ENCODE measurements at regions not wholly inside any gene's neighbourhood (a gene's known extent, or its start where the extent isn't known, plus 50 kb on each side); places are given as distances from the start of the nearest gene placed in this dataset.
"Not testable (repeated sequence)": the region's sequence is repeated elsewhere in the genome, so short reads cannot be mapped to it uniquely, and the experiment has no call there.

DNA sequence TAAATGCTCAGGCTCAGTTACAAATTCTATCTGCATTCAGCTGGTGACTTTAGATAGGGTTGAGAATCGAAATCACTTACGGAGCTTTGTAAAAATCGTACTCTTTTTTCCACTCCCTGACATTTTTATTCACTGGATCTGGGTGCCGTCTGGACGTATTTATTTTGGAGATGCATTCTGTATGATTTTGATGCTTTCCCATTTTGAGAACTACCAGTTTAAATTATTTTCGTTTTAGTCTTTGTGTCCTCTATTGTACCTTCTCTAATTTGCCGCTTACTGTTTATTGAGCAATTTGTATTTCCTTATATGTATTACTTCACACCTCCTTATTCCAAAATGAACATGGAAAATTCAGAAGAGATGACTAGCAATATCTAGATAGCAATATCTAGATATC lies 96.2 kb downstream of the FASLG start:
- no peak for DNase-seq

DNA sequence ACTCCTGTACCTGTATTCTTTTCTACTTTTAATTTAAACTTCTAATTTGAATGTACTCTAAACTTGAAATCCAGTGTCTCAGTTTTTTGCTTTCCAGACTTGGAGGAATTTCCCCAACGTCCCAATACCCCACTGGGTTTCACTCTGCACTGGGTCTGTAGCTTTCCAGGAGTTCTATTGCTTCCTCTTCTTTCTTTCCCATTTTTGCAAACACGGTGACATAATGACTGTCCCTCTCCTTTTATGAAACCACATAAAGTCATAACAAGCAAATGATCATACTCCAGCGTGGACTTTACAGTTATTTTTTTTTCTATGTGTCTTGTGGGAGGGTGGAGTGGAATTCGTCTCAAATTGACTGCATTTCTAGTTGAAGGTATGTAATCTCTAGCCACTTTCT lies 97.1 kb downstream of the FASLG start:
- DNase-seq: no peak

- no peak for DNase-seq
These were observed 99.4 kb downstream of the FASLG start for GRCh38 chr1:172758259-172758658.

DNA sequence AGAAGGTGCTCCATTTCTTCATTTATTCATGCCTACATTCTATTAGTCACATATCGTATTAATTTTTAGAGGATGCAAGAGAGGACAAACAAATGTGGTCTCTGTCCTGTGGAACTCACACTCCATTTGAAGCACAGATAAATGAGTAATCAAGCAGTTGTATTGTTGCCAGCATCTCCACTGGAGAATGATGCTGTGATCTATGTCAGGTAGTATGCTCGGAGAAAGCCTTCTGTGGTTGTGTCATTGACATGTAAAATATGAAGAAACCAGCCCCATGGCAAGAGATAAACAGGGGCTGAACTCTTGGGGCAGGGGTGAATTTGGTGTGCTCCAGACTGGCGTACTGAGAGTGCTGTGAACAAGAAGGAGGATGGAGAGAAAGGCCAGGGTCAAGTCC lies 101.2 kb downstream of the FASLG start:
- no peak for DNase-seq

DNA sequence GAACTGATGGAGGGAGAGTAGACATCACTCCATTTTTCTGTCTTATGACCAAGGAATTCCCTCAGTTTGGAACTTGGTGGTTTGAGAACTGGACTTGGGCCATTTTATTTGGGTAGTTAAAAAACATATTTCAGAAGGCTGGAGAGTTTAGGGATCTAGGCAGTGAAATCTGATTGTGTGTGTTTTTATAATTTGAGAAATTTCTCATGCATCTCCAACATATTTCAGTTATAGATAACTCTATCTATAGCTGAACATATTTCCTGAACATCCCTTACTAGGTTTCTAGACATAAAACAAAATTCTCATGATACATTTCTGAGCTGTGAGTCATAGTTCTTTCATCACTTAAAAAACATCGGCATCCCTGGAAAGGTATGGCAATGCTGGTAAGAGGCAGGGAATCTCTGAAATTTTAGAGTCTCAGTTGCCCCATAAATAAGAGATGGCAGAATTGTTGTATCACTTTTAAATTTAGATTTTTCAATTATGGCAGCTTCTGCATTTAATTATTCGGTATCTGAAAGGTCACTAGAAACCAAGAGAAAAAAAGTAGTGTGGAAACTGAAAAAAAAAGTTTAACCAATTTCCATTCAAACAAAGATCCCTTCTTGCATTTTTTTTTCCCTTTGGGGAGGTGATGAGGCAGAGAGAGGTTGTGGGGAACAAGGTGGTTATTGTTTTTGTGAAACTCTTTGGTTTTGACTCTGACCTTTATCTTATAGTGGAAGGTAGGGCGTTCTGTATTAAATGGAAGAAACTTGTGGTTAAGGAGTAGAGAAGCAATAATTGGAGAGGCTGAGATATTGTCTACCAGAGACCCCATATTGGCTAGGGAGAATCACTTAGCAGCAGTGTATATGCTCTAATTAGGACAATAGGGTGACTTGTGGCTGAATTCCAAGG lies 102.9 kb downstream of the FASLG start:
- DNase-seq: no peak

DNA sequence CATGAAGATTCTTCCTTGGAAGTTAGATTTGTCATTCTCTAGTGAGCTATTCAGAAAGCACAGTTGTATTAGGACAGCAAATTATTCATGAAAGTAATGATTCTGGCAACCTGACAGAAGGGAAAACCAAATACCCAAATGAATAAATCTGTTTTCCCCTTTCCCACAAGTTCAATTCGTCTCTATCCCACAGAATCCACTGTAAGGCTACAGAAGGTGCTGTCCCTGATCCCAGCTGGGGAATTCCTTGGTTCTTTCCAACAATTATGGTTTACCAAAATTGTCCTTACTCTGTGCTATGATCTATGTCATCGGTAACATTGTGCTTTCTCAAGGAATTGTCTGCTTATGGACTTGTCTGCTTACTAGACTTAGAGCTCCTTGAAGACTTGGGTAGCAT lies 104.2 kb downstream of the FASLG start:
- no peak for DNase-seq

DNA sequence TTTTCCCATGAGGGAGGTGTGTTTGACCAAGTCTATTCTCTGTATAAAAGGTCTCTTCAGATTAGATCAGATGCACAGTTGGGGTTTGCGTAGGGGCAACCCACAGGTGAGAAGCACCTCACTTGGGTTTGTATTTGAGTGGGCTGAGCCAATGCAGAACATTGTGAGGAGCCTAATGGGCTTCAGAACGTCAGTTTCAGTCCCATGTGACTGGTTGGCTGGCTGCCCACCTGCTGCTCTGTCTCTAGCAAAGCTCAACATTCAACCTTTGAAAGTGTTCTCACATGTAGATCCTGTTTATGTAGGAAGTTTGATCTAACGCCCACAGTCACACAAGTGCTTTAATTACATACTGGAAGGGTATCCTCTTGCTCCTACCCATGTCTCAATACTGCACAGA lies 105.5 kb downstream of the FASLG start:
- DNase-seq: no peak

- DNase-seq: no peak
These were observed 107.6 kb downstream of the FASLG start for GRCh38 chr1:172766462-172766861.

DNA sequence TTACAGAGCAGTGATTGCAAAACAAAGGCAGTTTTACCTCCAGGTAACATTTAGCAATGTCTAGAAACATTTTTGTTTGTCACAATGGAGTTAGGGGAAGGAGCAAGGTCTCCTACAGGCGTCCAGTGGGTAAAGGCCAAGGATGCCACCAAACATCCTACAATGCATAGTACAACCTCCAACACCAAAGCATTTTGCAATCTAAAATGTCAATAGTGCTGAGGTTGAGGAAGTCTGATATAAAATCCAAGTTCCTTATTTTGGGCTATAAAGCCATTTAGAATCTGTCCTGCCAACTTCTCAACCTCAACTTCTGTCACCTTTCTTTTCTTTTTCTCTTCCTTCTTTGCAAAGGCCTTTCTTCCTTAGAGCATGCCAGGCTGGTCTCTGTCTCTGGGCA lies 111.2 kb downstream of the FASLG start:
- DNase-seq: peak; percentile 39 to 52

- no peak for DNase-seq
These were observed 115.7 kb downstream of the FASLG start for GRCh38 chr1:172774561-172774960.

DNA sequence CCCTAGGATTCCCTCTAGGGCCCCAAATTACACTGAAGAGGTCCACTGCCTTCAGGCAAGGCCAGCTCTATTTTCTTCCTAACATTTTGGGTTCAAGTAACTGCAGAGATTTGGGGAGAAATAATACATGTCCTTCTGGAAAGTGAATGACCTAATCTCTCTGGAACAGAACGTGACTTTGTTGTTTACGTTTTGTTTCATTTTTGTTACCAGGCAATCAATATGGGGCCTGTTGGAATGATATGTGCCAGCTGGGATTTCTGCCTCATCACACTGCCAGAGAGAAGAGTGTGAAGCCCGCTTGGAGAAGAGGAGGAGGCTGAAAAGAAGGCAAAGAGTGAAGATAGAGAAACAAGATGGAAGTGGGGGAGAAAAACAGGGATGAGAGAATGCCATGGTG lies 116.7 kb downstream of the FASLG start:
- DNase-seq: no peak

DNA sequence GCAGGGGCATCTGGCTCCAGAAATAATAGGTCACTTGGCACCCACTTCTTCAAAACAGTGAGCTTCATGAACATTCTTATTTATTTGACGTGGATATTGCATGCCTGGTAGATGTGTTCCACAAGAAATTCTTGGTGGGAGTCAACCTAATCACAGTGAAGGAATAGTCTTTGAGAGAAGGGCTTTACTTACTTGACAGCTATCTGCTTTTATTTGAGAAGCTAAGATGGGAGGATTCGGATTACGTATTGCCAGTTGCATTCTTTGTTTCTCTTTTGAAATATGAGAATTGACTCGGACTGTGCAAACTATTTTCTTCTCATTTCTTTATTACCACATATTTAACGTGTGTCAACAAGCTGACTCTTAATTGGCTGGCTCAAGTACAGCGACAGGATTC lies 117.2 kb downstream of the FASLG start:
- no peak for DNase-seq

- no peak for DNase-seq
These were observed 118.9 kb downstream of the FASLG start for GRCh38 chr1:172777767-172778166.

GRCh38 chr1:172778456-172779455 lies 119.9 kb downstream of the FASLG start:
- no peak for DNase-seq

DNA sequence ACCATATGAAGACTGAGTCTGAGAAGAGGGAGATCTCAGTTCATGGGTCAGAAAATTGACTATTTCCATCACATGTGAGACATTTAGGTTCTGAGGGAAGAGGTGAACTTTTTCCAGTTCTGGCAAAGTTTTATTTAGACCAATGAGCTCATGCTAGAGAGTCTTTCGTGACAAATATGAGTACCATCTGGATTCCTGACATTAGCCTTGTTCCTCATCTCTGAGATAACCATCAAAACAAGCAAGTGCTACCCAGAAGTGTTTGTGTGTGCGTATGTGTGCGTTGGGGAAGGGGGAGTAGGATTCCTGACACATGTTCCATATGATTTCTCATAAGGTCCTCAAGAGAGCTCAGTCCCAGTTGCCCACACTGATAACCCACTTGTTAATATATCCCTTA lies 120.6 kb downstream of the FASLG start:
- no peak for DNase-seq

DNA sequence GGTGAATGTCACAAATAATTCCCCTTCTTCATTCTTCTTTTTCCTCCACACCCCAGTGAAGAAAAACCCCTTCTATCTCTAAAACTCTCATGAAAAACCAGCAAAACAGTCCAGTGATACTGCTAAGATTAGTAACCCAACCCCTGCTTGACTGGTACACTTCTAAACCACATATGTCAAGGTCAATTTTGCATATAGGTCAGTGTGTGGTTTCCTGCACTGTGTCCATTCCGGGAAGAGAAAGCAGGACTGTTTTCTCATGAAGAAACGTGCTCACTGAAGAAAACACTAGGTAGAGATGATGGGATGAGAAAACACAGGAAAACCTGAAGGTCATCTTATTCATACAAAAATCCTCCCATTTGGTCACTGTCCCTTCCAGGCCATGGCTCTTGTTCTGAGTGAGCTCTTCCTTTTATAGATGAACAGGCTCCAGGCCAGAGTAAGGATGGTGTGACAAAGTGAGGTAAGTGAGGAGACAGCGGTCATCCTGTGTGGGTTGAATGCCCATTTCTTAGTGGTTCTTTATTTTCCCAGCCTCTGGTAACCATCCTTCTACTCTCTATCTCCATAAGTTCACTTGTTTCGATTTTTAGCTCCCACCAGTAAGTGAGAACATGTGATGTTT lies 122.7 kb downstream of the FASLG start:
- DNase-seq: no peak

DNA sequence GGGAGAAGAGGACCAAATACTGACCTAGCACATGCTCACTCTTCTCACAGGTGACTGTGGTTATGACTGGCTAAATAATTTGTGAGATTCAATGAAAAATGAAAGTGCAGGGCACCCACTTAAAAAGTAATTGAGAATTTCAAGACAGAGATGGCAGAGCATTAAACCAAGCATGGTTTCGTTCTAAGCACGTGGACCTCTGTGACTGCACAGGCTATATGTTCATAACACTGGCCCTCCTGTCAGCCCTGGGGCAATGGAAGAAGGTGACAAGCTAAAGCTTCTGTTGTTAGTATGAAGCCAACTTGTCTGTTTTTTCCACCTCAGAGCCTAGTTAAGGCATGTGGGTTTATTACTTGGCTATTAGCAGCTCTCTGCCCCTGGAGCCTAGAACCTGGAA lies 130.9 kb downstream of the FASLG start:
- no peak for DNase-seq

- no peak for DNase-seq
These were observed 131.3 kb downstream of the FASLG start for GRCh38 chr1:172790245-172790644.

- DNase-seq: no peak
These were observed 134.9 kb downstream of the FASLG start for GRCh38 chr1:172793823-172794222.

- no peak for DNase-seq
These were observed 136.8 kb downstream of the FASLG start for GRCh38 chr1:172795741-172796140.

GRCh38 chr1:172799804-172800203 lies 140.9 kb downstream of the FASLG start:
- not testable (repeated sequence) for DNase-seq

- peak; percentile 10 to 11 for DNase-seq
These were observed 142.9 kb downstream of the FASLG start for GRCh38 chr1:172801771-172802322.

- no peak for DNase-seq
These were observed 150.8 kb downstream of the FASLG start for GRCh38 chr1:172809750-172810149.

Data from AML-193 (cell line).